ENCODE measurements at regions not wholly inside any gene's neighbourhood (a gene's known extent, or its start where the extent isn't known, plus 50 kb on each side); places are given as distances from the start of the nearest gene placed in this dataset.

DNA sequence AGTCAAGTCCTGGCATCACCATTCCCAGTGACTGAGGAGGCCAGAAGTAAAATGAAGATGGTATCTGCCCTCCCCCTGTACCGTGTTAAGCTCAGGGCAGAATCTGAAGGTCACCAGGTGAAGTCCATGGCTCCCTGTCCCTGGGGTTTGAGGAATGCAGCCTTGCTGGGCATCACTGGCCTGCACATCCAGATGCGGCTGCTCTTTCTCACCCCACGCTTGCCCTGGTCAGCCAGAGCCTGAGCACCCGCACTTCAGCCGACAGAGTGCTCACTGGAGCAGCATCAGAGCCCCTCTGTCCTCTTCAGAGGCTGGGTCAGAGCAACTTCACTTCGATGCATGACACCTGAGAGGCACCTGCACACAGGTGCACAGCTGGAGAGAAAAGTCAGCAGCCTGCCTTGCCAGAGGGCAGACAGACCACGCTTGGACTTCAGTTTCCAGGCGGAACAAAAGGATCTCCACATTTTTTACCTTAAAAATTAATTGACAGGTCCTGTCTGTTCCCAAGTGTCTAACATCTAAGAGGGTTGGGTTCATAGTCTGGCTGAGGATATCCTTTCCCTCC lies 267.3 kb downstream of the ANAPC1 start:
- no peak for TF ChIP-seq CTCF (IDR thresholded peaks at IDR 0.05)
- TF ChIP-seq ZFX (IDR thresholded peaks at IDR 0.05; ENCODE audit: borderline replicate concordance), result no peak

Data from 22Rv1 (cell line).